ENCODE measurements at regions not wholly inside any gene's neighbourhood (a gene's known extent, or its start where the extent isn't known, plus 50 kb on each side); places are given as distances from the start of the nearest gene placed in this dataset.

DNA sequence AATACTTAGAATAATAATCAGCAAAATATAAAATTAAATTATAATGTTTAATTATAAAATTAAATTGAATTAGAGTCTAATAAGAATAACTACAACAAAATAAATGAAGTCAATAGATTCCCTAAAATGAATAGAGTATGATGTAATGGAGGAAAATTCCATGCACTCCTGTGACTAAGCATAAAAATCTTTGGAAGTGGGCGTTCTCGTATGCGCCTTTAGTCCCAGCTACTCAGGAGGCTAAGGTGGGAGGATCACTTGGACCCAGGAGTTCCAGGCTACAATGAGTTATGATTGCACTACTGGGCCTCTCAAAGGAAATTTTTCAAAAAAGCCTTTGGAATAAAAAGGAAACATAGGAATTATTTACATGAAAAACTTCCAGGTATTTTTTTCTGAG, 955.4 kb upstream of the POU3F3 start:
- no peaks in the 10 kb centered on the region for H3F3A ChIP-seq (ENCODE audit: insufficient read depth, low read length, poor library complexity, severe bottlenecking)
- no peaks in the 10 kb centered on the region for H4K20me1 ChIP-seq (ENCODE audit: insufficient read depth)
- H3K4me3 ChIP-seq (ENCODE audit: low read length) = no peak overlapping the region
- no peak overlapping the region for H2AFZ ChIP-seq (ENCODE audit: low read depth, low read length)
- no peaks in the 10 kb centered on the region for H3K79me2 ChIP-seq (replicated peaks; ENCODE audit: insufficient read depth, low read length)
- TF ChIP-seq TAF1 (IDR thresholded peaks at IDR 0.05; ENCODE audit: low read depth) (no peak), CTCF (IDR thresholded peaks at IDR 0.05; ENCODE audit: poor library complexity, severe bottlenecking) (no peak), POLR2AphosphoS5 (IDR thresholded peaks at IDR 0.05) (no peak), EP300 (conservative IDR thresholded peaks at IDR 0.05; ENCODE audit: poor library complexity, severe bottlenecking) (no peak), RAD21 (conservative IDR thresholded peaks at IDR 0.05) (no peak), EZH2 (IDR thresholded peaks at IDR 0.05; ENCODE audit: borderline replicate concordance, insufficient read depth, low read length, poor library complexity, severe bottlenecking) (no peak), MXI1 (conservative IDR thresholded peaks at IDR 0.05; ENCODE audit: poor library complexity, severe bottlenecking) (no peak), SMC3 (conservative IDR thresholded peaks at IDR 0.05; ENCODE audit: poor library complexity) (no peak)
- TF ChIP-seq, protein P1, sequence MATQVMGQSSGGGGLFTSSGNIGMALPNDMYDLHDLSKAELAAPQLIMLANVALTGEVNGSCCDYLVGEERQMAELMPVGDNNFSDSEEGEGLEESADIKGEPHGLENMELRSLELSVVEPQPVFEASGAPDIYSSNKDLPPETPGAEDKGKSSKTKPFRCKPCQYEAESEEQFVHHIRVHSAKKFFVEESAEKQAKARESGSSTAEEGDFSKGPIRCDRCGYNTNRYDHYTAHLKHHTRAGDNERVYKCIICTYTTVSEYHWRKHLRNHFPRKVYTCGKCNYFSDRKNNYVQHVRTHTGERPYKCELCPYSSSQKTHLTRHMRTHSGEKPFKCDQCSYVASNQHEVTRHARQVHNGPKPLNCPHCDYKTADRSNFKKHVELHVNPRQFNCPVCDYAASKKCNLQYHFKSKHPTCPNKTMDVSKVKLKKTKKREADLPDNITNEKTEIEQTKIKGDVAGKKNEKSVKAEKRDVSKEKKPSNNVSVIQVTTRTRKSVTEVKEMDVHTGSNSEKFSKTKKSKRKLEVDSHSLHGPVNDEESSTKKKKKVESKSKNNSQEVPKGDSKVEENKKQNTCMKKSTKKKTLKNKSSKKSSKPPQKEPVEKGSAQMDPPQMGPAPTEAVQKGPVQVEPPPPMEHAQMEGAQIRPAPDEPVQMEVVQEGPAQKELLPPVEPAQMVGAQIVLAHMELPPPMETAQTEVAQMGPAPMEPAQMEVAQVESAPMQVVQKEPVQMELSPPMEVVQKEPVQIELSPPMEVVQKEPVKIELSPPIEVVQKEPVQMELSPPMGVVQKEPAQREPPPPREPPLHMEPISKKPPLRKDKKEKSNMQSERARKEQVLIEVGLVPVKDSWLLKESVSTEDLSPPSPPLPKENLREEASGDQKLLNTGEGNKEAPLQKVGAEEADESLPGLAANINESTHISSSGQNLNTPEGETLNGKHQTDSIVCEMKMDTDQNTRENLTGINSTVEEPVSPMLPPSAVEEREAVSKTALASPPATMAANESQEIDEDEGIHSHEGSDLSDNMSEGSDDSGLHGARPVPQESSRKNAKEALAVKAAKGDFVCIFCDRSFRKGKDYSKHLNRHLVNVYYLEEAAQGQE (IDR thresholded peaks at IDR 0.05; ENCODE audit: borderline replicate concordance) = no peak
- H3K9me2 ChIP-seq (ENCODE audit: insufficient read depth, low read length) = no peaks in the 10 kb centered on the region
- no peaks in the 10 kb centered on the region for H3K9me3 ChIP-seq (ENCODE audit: low read length)
- no peak overlapping the region for H3K9ac ChIP-seq (ENCODE audit: low read length)
- no peak overlapping the region for H3K4me2 ChIP-seq (ENCODE audit: low read length)
- H3K27ac ChIP-seq (ENCODE audit: low read length) = no peak overlapping the region
- H3K27me3 ChIP-seq (ENCODE audit: insufficient read depth, low read depth, low read length) = no peaks in the 10 kb centered on the region
- H3K36me3 ChIP-seq (ENCODE audit: insufficient read depth, low read length) = no peaks in the 10 kb centered on the region

GRCh38 chr2:103902347-103902746, 951.6 kb upstream of the POU3F3 start:
- no peaks in the 10 kb centered on the region for H3F3A ChIP-seq (ENCODE audit: insufficient read depth, low read length, poor library complexity, severe bottlenecking)
- H3K4me2 ChIP-seq (ENCODE audit: low read length) = no peak overlapping the region
- no peaks in the 10 kb centered on the region for H3K9me2 ChIP-seq (ENCODE audit: insufficient read depth, low read length)
- no peak overlapping the region for H3K27ac ChIP-seq (ENCODE audit: low read length)
- H2AFZ ChIP-seq (ENCODE audit: low read depth, low read length) = no peak overlapping the region
- no peaks in the 10 kb centered on the region for H3K79me2 ChIP-seq (replicated peaks; ENCODE audit: insufficient read depth, low read length)
- H4K20me1 ChIP-seq (ENCODE audit: insufficient read depth) = no peaks in the 10 kb centered on the region
- H3K9me3 ChIP-seq (ENCODE audit: low read length) = no peaks in the 10 kb centered on the region
- no peak overlapping the region for H3K9ac ChIP-seq (ENCODE audit: low read length)
- H3K36me3 ChIP-seq (ENCODE audit: insufficient read depth, low read length) = no peaks in the 10 kb centered on the region
- H3K4me3 ChIP-seq (ENCODE audit: low read length) = no peak overlapping the region
- TF ChIP-seq POLR2AphosphoS5 (IDR thresholded peaks at IDR 0.05) (no peak), RAD21 (conservative IDR thresholded peaks at IDR 0.05) (no peak), TAF1 (IDR thresholded peaks at IDR 0.05; ENCODE audit: low read depth) (no peak), EZH2 (IDR thresholded peaks at IDR 0.05; ENCODE audit: borderline replicate concordance, insufficient read depth, low read length, poor library complexity, severe bottlenecking) (no peak), CTCF (IDR thresholded peaks at IDR 0.05; ENCODE audit: poor library complexity, severe bottlenecking) (no peak), EP300 (conservative IDR thresholded peaks at IDR 0.05; ENCODE audit: poor library complexity, severe bottlenecking) (no peak), MXI1 (conservative IDR thresholded peaks at IDR 0.05; ENCODE audit: poor library complexity, severe bottlenecking) (no peak), SMC3 (conservative IDR thresholded peaks at IDR 0.05; ENCODE audit: poor library complexity) (no peak)
- TF ChIP-seq, protein P1 (IDR thresholded peaks at IDR 0.05; ENCODE audit: borderline replicate concordance) = no peak
- no peaks in the 10 kb centered on the region for H3K27me3 ChIP-seq (ENCODE audit: insufficient read depth, low read depth, low read length)
